AG04450 (cell line): ENCODE measurements at regions not wholly inside any gene's neighbourhood (a gene's known extent, or its start where the extent isn't known, plus 50 kb on each side); places are given as distances from the start of the nearest gene placed in this dataset.
"Not testable (repeated sequence)": the region's sequence is repeated elsewhere in the genome, so short reads cannot be mapped to it uniquely, and the experiment has no call there.

ENCODE experiments used
- CTCF ChIA-PET: fragments of 300-600, 350-600 bp; formaldehyde crosslinking; extraction: SDS; loops from one replicate; lab custom pipeline; 2022; ENCODE audit warnings: antibody characterized with exemption, inconsistent platforms; lab: Charles Lee
- POLR2A ChIA-PET: fragments of 350-600 bp; formaldehyde crosslinking; extraction: SDS; loops from one replicate; lab custom pipeline; 2021; ENCODE audit warnings: antibody characterized with exemption, inconsistent platforms; lab: Yijun Ruan, JAX
- DNase-seq: peaks from one replicate; pipeline ENCODE4 v3.0.0-alpha.2; 2011; ENCODE audit warnings: low read depth, low spot score
- H3K27ac ChIP-seq: one replicate; pipeline ENCODE4 v1.5.1; 2012; ENCODE audit warnings: low read depth, low read length, control low read depth
- H3K27me3 ChIP-seq: one replicate; pipeline ENCODE4 v1.6.0; 2012; ENCODE audit warnings: low read length; ENCODE audit not compliant: control insufficient read depth, insufficient read depth
- H3K4me3 ChIP-seq: 2 replicates; pipeline ENCODE4 v1.5.1; 2011; ENCODE audit warnings: mild to moderate bottlenecking, low read depth, low read length, control low read depth
- H3K9me3 ChIP-seq: 2 replicates; pipeline ENCODE4 v1.5.1; 2012; ENCODE audit warnings: low read length; ENCODE audit not compliant: control insufficient read depth, insufficient read depth
- CTCF ChIP-seq: IDR thresholded peaks from 2 replicates; pipeline ENCODE4 v1.5.1; 2011; ENCODE audit warnings: low read depth, low read length, control low read depth, inconsistent platforms

GRCh38 chr10:118436742-118437141 is 94.6 kb upstream of the FAM204A start:
- TF ChIP-seq CTCF, result no peak
- ChIA-PET CTCF (interaction anchor here (0.6 kb wide), 2 partner anchors 23 to 24 kb away, joined by 3 to 4 read pairs; no protein-coding TSS in a partner anchor), POLR2A (no interaction called here)
- no peak for DNase-seq
- Histone ChIP-seq H3K27me3 (no peaks in the 10 kb centered on the region), H3K4me3 (no peak overlapping the region), H3K27ac (no peak overlapping the region), H3K9me3 (no peaks in the 10 kb centered on the region)

GRCh38 chr10:118430190-118430589 is 88.1 kb upstream of the FAM204A start:
- Histone ChIP-seq H3K27ac (no peak overlapping the region), H3K27me3 (no peaks in the 10 kb centered on the region), H3K4me3 (no peak overlapping the region), H3K9me3 (no peaks in the 10 kb centered on the region)
- TF ChIP-seq CTCF, result no peak
- ChIA-PET CTCF (interaction anchor here (3.2 kb wide), 1 partner anchor 29 kb away, joined by 17 read pairs; no protein-coding TSS in a partner anchor), POLR2A (no interaction called here)
- no peak for DNase-seq

GRCh38 chr10:118423800-118424442 is 81.8 kb upstream of the FAM204A start:
- H3K27me3 ChIP-seq, result no peaks in the 10 kb centered on the region
- ChIA-PET POLR2A (no interaction called here), CTCF (interaction anchor here (1.0 to 3.1 kb wide), 7 partner anchors 11 to 928 kb away, joined by 3 to 16 read pairs (median 3); no protein-coding TSS in a partner anchor)
- H3K4me3 ChIP-seq, result no peak overlapping the region
- no peak overlapping the region for H3K27ac ChIP-seq
- peak; percentile 81 for TF ChIP-seq CTCF
- DNase-seq, result peak; percentile 62
- no peaks in the 10 kb centered on the region for H3K9me3 ChIP-seq

GRCh38 chr10:118422241-118422640 is 80.1 kb upstream of the FAM204A start:
- no peaks in the 10 kb centered on the region for H3K27me3 ChIP-seq
- ChIA-PET CTCF (interaction anchor here (1.8 kb wide), 1 partner anchor 926 kb away, joined by 8 read pairs; no protein-coding TSS in a partner anchor), POLR2A (no interaction called here)
- no peaks in the 10 kb centered on the region for H3K9me3 ChIP-seq
- TF ChIP-seq CTCF, result no peak
- no peak overlapping the region for H3K4me3 ChIP-seq
- H3K27ac ChIP-seq, result no peak overlapping the region
- DNase-seq, result no peak

GRCh38 chr10:118420049-118420448 is 77.9 kb upstream of the FAM204A start:
- H3K9me3 ChIP-seq, H3K27ac ChIP-seq, DNase-seq, CTCF ChIA-PET, H3K27me3 ChIP-seq, H3K4me3 ChIP-seq, POLR2A ChIA-PET: not testable (repeated sequence)
